ENCODE measurements at regions not wholly inside any gene's neighbourhood (a gene's known extent, or its start where the extent isn't known, plus 50 kb on each side); places are given as distances from the start of the nearest gene placed in this dataset.

DNA sequence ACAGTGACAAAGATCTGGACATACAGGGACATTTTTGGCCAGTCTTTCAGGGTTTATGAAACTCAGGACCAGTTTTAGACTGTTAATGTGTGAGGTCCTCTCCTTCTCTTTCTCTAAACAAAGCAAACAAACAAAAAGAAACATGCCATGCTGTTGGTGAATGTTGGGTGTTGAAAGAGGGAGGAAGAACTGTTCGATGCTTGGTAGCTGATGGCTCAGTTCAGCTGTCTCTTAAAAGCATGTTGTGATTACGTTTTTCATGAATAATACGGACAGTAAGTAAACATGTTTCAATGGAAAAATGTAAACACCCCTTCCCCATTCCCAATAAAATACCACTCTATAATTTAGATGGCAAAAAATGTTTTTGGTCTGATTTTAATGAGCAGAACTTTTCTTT lies 219.1 kb downstream of the SEC23IP start:
- no peak for DNase-seq (ENCODE audit: low spot score)
- no peaks in the 10 kb centered on the region for H3K4me1 Mint-ChIP-seq (ENCODE audit: low read depth)
- H3K4me3 Mint-ChIP-seq (ENCODE audit: unreplicated experiment) = no peak overlapping the region
- H3K9me3 Mint-ChIP-seq (ENCODE audit: low read depth) = no peaks in the 10 kb centered on the region
- H3K27ac Mint-ChIP-seq (ENCODE audit: unreplicated experiment) = no peak overlapping the region
- H3K36me3 Mint-ChIP-seq (ENCODE audit: low read depth) = no peaks in the 10 kb centered on the region
- peaks cover 12% of the 10 kb centered on the region for H3K27me3 Mint-ChIP-seq (ENCODE audit: low read depth)
- TF ChIP-seq, protein P1, sequence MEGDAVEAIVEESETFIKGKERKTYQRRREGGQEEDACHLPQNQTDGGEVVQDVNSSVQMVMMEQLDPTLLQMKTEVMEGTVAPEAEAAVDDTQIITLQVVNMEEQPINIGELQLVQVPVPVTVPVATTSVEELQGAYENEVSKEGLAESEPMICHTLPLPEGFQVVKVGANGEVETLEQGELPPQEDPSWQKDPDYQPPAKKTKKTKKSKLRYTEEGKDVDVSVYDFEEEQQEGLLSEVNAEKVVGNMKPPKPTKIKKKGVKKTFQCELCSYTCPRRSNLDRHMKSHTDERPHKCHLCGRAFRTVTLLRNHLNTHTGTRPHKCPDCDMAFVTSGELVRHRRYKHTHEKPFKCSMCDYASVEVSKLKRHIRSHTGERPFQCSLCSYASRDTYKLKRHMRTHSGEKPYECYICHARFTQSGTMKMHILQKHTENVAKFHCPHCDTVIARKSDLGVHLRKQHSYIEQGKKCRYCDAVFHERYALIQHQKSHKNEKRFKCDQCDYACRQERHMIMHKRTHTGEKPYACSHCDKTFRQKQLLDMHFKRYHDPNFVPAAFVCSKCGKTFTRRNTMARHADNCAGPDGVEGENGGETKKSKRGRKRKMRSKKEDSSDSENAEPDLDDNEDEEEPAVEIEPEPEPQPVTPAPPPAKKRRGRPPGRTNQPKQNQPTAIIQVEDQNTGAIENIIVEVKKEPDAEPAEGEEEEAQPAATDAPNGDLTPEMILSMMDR (IDR thresholded peaks at IDR 0.05) = no peak

DNA sequence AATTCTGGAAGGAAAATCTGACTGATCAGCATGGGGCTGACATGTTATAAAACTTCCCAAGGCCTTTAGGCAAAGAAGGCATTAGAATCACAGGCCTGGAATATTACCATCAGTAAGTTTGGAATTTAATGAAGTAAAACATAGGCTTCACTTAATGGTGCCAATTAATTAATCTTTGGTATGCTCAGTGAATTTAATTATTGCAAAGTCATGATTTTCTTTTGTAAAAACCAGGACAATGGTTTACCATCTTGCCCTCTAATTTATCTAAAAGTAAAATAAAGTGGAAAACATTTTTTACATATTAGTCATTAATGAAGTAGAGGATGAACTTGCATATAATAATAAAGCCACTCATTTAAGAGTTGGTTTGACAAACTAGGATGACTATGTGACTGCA lies 220.3 kb downstream of the SEC23IP start:
- Mint-ChIP-seq H3K27ac (ENCODE audit: unreplicated experiment) (no peak overlapping the region), H3K4me3 (ENCODE audit: unreplicated experiment) (no peak overlapping the region), H3K4me1 (ENCODE audit: low read depth) (no peaks in the 10 kb centered on the region), H3K27me3 (ENCODE audit: low read depth) (peaks cover 12% of the 10 kb centered on the region), H3K36me3 (ENCODE audit: low read depth) (no peaks in the 10 kb centered on the region), H3K9me3 (ENCODE audit: low read depth) (no peaks in the 10 kb centered on the region)
- TF ChIP-seq, protein P1 (IDR thresholded peaks at IDR 0.05) = no peak
- no peak for DNase-seq (ENCODE audit: low spot score)

DNA sequence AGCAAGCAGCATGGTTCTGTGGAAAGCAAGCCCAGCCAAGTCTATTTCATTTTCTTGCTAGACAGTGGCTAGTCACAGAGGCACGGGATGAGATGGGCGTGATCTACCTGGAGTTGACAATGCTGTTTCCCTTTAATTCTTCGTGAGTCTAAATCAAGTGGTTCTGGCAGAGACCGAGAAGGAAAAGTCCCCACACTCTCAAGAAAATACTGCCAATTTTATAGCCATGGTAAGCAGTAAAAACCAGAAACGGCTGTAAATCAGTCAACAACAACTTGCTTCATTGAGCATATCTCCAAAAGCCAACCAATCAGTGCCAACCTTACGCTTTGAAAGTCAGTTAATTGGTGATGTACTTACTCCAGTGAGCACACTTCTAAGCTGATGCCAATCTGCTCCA lies 223.4 kb downstream of the SEC23IP start:
- TF ChIP-seq, protein P1 (IDR thresholded peaks at IDR 0.05) = no peak
- peaks cover 4% of the 10 kb centered on the region for H3K9me3 Mint-ChIP-seq (ENCODE audit: low read depth)
- no peak for DNase-seq (ENCODE audit: low spot score)
- H3K36me3 Mint-ChIP-seq (ENCODE audit: low read depth) = no peaks in the 10 kb centered on the region
- H3K4me1 Mint-ChIP-seq (ENCODE audit: low read depth) = no peaks in the 10 kb centered on the region
- no peak overlapping the region for H3K27ac Mint-ChIP-seq (ENCODE audit: unreplicated experiment)
- H3K27me3 Mint-ChIP-seq (ENCODE audit: low read depth) = peaks cover 11% of the 10 kb centered on the region
- H3K4me3 Mint-ChIP-seq (ENCODE audit: unreplicated experiment) = no peak overlapping the region

DNA sequence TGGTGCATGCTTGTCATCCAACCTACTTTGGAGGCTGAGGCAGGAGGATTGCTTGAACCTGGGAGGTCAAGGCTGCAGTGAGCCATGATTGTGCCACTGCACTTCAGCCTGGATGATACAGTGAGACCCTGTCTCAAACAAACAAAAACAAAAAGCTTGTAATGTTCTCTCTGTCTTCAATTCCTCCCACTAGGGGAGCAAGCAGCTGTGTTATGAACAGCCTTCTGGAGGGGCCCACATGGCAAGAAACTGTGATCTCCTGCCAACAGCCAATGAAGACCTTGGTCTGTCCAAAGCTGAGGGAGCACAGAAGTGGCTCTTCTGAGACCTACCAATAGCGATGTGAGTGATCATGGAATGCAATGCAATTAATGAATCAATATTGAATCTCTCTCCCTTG lies 229.2 kb downstream of the SEC23IP start:
- Mint-ChIP-seq H3K9me3 (ENCODE audit: low read depth) (peaks cover 4% of the 10 kb centered on the region), H3K36me3 (ENCODE audit: low read depth) (no peaks in the 10 kb centered on the region), H3K4me3 (ENCODE audit: unreplicated experiment) (no peak overlapping the region), H3K27me3 (ENCODE audit: low read depth) (peaks cover 7% of the 10 kb centered on the region), H3K27ac (ENCODE audit: unreplicated experiment) (no peak overlapping the region), H3K4me1 (ENCODE audit: low read depth) (no peaks in the 10 kb centered on the region)
- TF ChIP-seq, protein P1 (IDR thresholded peaks at IDR 0.05) = no peak
- no peak for DNase-seq (ENCODE audit: low spot score)

DNA sequence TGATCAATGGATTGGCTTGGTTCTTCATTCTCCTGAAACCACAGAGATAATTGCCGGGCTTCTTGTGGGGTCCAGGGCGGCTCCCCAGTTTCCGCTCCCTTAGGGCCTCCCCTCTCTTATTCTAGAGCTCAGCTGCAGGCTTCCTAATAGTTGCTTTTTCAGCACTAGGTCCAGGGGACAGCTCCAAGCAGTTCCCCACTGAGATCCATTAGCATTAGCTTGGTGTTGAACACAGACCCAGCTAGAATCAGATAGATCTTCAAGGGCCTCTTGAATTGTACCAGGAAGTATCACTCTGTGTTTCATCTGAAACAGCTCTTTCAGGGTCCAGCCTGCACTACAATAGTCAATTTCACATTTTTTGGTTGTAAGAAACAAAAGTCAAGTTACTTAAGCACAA lies 238.7 kb downstream of the SEC23IP start:
- no peak overlapping the region for H3K4me3 Mint-ChIP-seq (ENCODE audit: unreplicated experiment)

More for the DNA sequence above, 238.7 kb downstream of the SEC23IP start:
- H3K27me3 Mint-ChIP-seq (ENCODE audit: low read depth) = peaks cover 10% of the 10 kb centered on the region
- peaks cover 3% of the 10 kb centered on the region for H3K4me1 Mint-ChIP-seq (ENCODE audit: low read depth)
- no peak overlapping the region for H3K27ac Mint-ChIP-seq (ENCODE audit: unreplicated experiment)
- H3K9me3 Mint-ChIP-seq (ENCODE audit: low read depth) = no peaks in the 10 kb centered on the region
- H3K36me3 Mint-ChIP-seq (ENCODE audit: low read depth) = no peaks in the 10 kb centered on the region
- TF ChIP-seq, protein P1 (IDR thresholded peaks at IDR 0.05) = no peak
- DNase-seq (ENCODE audit: low spot score) = no peak

Data from chondrocyte (in vitro differentiated cells).